ENCODE measurements at regions not wholly inside any gene's neighbourhood (a gene's known extent, or its start where the extent isn't known, plus 50 kb on each side); places are given as distances from the start of the nearest gene placed in this dataset.

GRCh38 chr5:115372146-115372545, 75.7 kb upstream of the CCDC112 start:
- no peak for TF ChIP-seq CTCF (IDR thresholded peaks at IDR 0.05; ENCODE audit: insufficient read depth, low read length)
- DNase-seq (ENCODE audit: low read depth), result peak; percentile 79

GRCh38 chr5:115369430-115370144, 73.1 kb upstream of the CCDC112 start:
- no peak overlapping the region for H3K4me3 ChIP-seq (ENCODE audit: low read depth, low read length)
- no peak for DNase-seq (ENCODE audit: low read depth)
- no peak for TF ChIP-seq CTCF (IDR thresholded peaks at IDR 0.05; ENCODE audit: insufficient read depth, low read length)

More at GRCh38 chr5:115372146-115372545, 75.7 kb upstream of the CCDC112 start:
- H3K4me3 ChIP-seq (ENCODE audit: low read depth, low read length), result no peak overlapping the region

- no peak overlapping the region for H3K4me3 ChIP-seq (ENCODE audit: low read depth, low read length)
- peak; percentile 92 for DNase-seq (ENCODE audit: low read depth)
- TF ChIP-seq CTCF (IDR thresholded peaks at IDR 0.05; ENCODE audit: insufficient read depth, low read length), result peak; percentile 17
These were observed 69.8 kb upstream of the CCDC112 start for GRCh38 chr5:115366223-115366622.

- peak; percentile 18 for DNase-seq (ENCODE audit: low read depth)
- no peak overlapping the region for H3K4me3 ChIP-seq (ENCODE audit: low read depth, low read length)
These were observed 67.4 kb upstream of the CCDC112 start for GRCh38 chr5:115363879-115364278.

GRCh38 chr5:115360046-115360685, 63.7 kb upstream of the CCDC112 start:
- H3K4me3 ChIP-seq (ENCODE audit: low read depth, low read length), result no peak overlapping the region
- DNase-seq (ENCODE audit: low read depth), result no peak
- TF ChIP-seq CTCF (IDR thresholded peaks at IDR 0.05; ENCODE audit: insufficient read depth, low read length), result no peak

More at GRCh38 chr5:115363879-115364278, 67.4 kb upstream of the CCDC112 start:
- no peak for TF ChIP-seq CTCF (IDR thresholded peaks at IDR 0.05; ENCODE audit: insufficient read depth, low read length)

GRCh38 chr5:115355767-115356381, 59.4 kb upstream of the CCDC112 start:
- no peak for TF ChIP-seq CTCF (IDR thresholded peaks at IDR 0.05; ENCODE audit: insufficient read depth, low read length)
- no peak for DNase-seq (ENCODE audit: low read depth)
- no peak overlapping the region for H3K4me3 ChIP-seq (ENCODE audit: low read depth, low read length)

Measured in fibroblast of the aortic adventitia (primary cell).